PC-9 (cell line): ENCODE measurements at regions not wholly inside any gene's neighbourhood (a gene's known extent, or its start where the extent isn't known, plus 50 kb on each side); places are given as distances from the start of the nearest gene placed in this dataset.
"Not testable (repeated sequence)": the region's sequence is repeated elsewhere in the genome, so short reads cannot be mapped to it uniquely, and the experiment has no call there.

Experiments
- EZH2 ChIP-seq: fragments of 200-600 bp; sonication (generic); IDR thresholded peaks from 2 replicates; pipeline ENCODE4 v1.8.0; 2017; ENCODE audit warnings: antibody characterized with exemption, low read depth
- TF ChIP-seq, protein P1 (sequence below): fragments of 200-600 bp; sonication (generic); conservative IDR thresholded peaks from 2 replicates; pipeline ENCODE4 v1.6.1; 2017; ENCODE audit warnings: mixed run types, antibody characterized with exemption, mild to moderate bottlenecking, moderate library complexity

DNA sequence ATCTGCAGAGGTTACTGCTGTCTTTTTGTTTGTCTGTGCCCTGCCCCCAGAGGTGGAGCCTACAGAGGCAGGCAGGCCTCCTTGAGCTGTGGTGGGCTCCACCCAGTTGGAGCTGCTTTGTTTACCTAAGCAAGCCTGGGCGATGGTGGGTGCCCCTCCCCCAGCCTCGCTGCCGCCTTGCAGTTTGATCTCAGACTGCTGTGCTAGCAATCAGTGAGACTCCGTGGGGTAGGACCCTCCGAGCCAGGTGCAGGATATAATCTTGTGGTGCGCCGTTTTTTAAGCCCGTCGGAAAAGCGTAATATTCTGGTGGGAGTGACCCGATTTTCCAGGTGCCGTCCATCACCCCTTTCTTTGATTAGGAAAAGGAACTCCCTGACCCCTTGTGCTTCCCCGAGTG is 211.4 kb downstream of the BTBD3 start:
- TF ChIP-seq, protein P1, sequence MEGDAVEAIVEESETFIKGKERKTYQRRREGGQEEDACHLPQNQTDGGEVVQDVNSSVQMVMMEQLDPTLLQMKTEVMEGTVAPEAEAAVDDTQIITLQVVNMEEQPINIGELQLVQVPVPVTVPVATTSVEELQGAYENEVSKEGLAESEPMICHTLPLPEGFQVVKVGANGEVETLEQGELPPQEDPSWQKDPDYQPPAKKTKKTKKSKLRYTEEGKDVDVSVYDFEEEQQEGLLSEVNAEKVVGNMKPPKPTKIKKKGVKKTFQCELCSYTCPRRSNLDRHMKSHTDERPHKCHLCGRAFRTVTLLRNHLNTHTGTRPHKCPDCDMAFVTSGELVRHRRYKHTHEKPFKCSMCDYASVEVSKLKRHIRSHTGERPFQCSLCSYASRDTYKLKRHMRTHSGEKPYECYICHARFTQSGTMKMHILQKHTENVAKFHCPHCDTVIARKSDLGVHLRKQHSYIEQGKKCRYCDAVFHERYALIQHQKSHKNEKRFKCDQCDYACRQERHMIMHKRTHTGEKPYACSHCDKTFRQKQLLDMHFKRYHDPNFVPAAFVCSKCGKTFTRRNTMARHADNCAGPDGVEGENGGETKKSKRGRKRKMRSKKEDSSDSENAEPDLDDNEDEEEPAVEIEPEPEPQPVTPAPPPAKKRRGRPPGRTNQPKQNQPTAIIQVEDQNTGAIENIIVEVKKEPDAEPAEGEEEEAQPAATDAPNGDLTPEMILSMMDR, result not testable (repeated sequence)
- not testable (repeated sequence) for TF ChIP-seq EZH2
